ENCODE measurements at regions not wholly inside any gene's neighbourhood (a gene's known extent, or its start where the extent isn't known, plus 50 kb on each side); places are given as distances from the start of the nearest gene placed in this dataset.

DNA sequence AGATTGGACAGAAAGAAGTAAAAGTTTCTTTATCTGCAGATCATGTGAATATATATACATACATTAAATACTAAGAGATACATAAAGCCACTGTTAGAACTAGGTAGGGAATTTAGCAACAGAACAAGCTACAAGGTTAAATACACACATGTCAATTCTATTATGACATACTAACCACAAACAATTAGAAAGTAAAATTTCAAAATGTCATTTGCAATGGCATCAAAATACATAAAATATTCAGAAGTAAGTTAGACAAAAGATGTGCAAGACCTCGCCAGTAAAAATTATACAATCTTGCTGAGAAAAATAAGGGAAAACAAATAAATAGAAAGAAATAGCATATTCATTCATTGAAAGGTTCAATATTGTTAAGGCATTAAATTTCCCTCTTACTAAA is 200.0 kb upstream of the HES1 start:
- Histone ChIP-seq H2AFZ (no peak overlapping the region), H3K4me2 (no peak overlapping the region), H3K79me2 (replicated peaks; ENCODE audit: insufficient read depth) (no peaks in the 10 kb centered on the region), H3F3A (replicated peaks; ENCODE audit: low read depth) (no peaks in the 10 kb centered on the region; the same call in 1 of the 2 replicates), H3K27ac (ENCODE audit: low read depth) (no peak overlapping the region), H3K9me2 (ENCODE audit: insufficient read depth) (peaks cover 9% of the 10 kb centered on the region; the same call in 1 of the 2 replicates), H3K4me3 (no peak overlapping the region), H3K4me1 (ENCODE audit: insufficient read depth) (peaks cover 18% of the 10 kb centered on the region), H3K27me3 (ENCODE audit: insufficient read depth) (no peaks in the 10 kb centered on the region), H3K36me3 (ENCODE audit: insufficient read depth) (no peaks in the 10 kb centered on the region), H4K20me1 (replicated peaks; ENCODE audit: insufficient read depth) (no peaks in the 10 kb centered on the region)
- DNase-seq (ENCODE audit: low spot score) (no peak), ATAC-seq (no peak)
- Mint-ChIP-seq H3K27me3 (ENCODE audit: insufficient read depth, low read depth, poor library complexity) (peaks cover 4% of the 10 kb centered on the region), H3K9me3 (no peaks in the 10 kb centered on the region), H3K27ac (no peak overlapping the region), H3K4me1 (peaks cover 17% of the 10 kb centered on the region), H3K36me3 (ENCODE audit: low read depth) (no peaks in the 10 kb centered on the region; the same call in 2 of the 3 replicates), H3K4me3 (no peak overlapping the region)
- TF ChIP-seq REST (IDR thresholded peaks at IDR 0.05; ENCODE audit: unreplicated experiment): no peak
- TF ChIP-seq, protein P1, sequence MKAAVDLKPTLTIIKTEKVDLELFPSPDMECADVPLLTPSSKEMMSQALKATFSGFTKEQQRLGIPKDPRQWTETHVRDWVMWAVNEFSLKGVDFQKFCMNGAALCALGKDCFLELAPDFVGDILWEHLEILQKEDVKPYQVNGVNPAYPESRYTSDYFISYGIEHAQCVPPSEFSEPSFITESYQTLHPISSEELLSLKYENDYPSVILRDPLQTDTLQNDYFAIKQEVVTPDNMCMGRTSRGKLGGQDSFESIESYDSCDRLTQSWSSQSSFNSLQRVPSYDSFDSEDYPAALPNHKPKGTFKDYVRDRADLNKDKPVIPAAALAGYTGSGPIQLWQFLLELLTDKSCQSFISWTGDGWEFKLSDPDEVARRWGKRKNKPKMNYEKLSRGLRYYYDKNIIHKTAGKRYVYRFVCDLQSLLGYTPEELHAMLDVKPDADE (IDR thresholded peaks at IDR 0.05): no peak
- TF ChIP-seq CREB1 (CRISPR knock-in tag; IDR thresholded peaks at IDR 0.05; ENCODE audit: low read depth): no peak
- TF ChIP-seq, protein P2, sequence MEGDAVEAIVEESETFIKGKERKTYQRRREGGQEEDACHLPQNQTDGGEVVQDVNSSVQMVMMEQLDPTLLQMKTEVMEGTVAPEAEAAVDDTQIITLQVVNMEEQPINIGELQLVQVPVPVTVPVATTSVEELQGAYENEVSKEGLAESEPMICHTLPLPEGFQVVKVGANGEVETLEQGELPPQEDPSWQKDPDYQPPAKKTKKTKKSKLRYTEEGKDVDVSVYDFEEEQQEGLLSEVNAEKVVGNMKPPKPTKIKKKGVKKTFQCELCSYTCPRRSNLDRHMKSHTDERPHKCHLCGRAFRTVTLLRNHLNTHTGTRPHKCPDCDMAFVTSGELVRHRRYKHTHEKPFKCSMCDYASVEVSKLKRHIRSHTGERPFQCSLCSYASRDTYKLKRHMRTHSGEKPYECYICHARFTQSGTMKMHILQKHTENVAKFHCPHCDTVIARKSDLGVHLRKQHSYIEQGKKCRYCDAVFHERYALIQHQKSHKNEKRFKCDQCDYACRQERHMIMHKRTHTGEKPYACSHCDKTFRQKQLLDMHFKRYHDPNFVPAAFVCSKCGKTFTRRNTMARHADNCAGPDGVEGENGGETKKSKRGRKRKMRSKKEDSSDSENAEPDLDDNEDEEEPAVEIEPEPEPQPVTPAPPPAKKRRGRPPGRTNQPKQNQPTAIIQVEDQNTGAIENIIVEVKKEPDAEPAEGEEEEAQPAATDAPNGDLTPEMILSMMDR (conservative IDR thresholded peaks at IDR 0.05; ENCODE audit: low read depth in 2 of 2): no peak
- TF ChIP-seq STAT1 (IDR thresholded peaks at IDR 0.05; ENCODE audit: unreplicated experiment): no peak

- H3K9me3 Mint-ChIP-seq: no peaks in the 10 kb centered on the region
- Histone ChIP-seq H3K9me2 (ENCODE audit: insufficient read depth) (peaks cover 9% of the 10 kb centered on the region; the same call in 1 of the 2 replicates), H3K4me3 (no peak overlapping the region), H2AFZ (peak overlapping the region; percentile 93), H3K36me3 (ENCODE audit: insufficient read depth) (no peaks in the 10 kb centered on the region), H3K4me2 (peak overlapping the region; percentile 57), H3K27ac (ENCODE audit: low read depth) (no peak overlapping the region), H3F3A (replicated peaks; ENCODE audit: low read depth) (peaks cover 4% of the 10 kb centered on the region; the same call in 1 of the 2 replicates), H3K4me1 (ENCODE audit: insufficient read depth) (peaks cover 37% of the 10 kb centered on the region), H4K20me1 (replicated peaks; ENCODE audit: insufficient read depth) (no peaks in the 10 kb centered on the region), H3K79me2 (replicated peaks; ENCODE audit: insufficient read depth) (no peaks in the 10 kb centered on the region), H3K27me3 (ENCODE audit: insufficient read depth) (no peaks in the 10 kb centered on the region)
- no peak overlapping the region for H3K27ac Mint-ChIP-seq
- DNase-seq (ENCODE audit: low spot score) (peak; percentile 48), ATAC-seq (peak; percentile 60)
- peaks cover 27% of the 10 kb centered on the region for H3K4me1 Mint-ChIP-seq
- no peak overlapping the region for H3K4me3 Mint-ChIP-seq
- peaks cover 5% of the 10 kb centered on the region for H3K27me3 Mint-ChIP-seq (ENCODE audit: insufficient read depth, low read depth, poor library complexity)
- TF ChIP-seq, protein P3, sequence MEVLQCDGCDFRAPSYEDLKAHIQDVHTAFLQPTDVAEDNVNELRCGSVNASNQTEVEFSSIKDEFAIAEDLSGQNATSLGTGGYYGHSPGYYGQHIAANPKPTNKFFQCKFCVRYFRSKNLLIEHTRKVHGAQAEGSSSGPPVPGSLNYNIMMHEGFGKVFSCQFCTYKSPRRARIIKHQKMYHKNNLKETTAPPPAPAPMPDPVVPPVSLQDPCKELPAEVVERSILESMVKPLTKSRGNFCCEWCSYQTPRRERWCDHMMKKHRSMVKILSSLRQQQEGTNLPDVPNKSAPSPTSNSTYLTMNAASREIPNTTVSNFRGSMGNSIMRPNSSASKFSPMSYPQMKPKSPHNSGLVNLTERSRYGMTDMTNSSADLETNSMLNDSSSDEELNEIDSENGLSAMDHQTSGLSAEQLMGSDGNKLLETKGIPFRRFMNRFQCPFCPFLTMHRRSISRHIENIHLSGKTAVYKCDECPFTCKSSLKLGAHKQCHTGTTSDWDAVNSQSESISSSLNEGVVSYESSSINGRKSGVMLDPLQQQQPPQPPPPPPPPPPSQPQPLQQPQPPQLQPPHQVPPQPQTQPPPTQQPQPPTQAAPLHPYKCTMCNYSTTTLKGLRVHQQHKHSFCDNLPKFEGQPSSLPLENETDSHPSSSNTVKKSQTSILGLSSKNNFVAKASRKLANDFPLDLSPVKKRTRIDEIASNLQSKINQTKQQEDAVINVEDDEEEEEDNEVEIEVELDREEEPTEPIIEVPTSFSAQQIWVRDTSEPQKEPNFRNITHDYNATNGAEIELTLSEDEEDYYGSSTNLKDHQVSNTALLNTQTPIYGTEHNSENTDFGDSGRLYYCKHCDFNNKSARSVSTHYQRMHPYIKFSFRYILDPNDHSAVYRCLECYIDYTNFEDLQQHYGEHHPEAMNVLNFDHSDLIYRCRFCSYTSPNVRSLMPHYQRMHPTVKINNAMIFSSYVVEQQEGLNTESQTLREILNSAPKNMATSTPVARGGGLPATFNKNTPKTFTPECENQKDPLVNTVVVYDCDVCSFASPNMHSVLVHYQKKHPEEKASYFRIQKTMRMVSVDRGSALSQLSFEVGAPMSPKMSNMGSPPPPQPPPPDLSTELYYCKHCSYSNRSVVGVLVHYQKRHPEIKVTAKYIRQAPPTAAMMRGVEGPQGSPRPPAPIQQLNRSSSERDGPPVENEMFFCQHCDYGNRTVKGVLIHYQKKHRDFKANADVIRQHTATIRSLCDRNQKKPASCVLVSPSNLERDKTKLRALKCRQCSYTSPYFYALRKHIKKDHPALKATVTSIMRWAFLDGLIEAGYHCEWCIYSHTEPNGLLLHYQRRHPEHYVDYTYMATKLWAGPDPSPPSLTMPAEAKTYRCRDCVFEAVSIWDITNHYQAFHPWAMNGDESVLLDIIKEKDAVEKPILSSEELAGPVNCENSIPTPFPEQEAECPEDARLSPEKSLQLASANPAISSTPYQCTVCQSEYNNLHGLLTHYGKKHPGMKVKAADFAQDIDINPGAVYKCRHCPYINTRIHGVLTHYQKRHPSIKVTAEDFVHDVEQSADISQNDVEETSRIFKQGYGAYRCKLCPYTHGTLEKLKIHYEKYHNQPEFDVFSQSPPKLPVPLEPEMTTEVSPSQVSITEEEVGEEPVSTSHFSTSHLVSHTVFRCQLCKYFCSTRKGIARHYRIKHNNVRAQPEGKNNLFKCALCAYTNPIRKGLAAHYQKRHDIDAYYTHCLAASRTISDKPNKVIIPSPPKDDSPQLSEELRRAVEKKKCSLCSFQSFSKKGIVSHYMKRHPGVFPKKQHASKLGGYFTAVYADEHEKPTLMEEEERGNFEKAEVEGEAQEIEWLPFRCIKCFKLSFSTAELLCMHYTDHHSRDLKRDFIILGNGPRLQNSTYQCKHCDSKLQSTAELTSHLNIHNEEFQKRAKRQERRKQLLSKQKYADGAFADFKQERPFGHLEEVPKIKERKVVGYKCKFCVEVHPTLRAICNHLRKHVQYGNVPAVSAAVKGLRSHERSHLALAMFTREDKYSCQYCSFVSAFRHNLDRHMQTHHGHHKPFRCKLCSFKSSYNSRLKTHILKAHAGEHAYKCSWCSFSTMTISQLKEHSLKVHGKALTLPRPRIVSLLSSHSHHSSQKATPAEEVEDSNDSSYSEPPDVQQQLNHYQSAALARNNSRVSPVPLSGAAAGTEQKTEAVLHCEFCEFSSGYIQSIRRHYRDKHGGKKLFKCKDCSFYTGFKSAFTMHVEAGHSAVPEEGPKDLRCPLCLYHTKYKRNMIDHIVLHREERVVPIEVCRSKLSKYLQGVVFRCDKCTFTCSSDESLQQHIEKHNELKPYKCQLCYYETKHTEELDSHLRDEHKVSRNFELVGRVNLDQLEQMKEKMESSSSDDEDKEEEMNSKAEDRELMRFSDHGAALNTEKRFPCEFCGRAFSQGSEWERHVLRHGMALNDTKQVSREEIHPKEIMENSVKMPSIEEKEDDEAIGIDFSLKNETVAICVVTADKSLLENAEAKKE (CRISPR knock-in tag; IDR thresholded peaks at IDR 0.05): peak; percentile 32; the same call in 1 of the 2 replicates
- TF ChIP-seq JUNB (IDR thresholded peaks at IDR 0.05; ENCODE audit: unreplicated experiment): no peak
- no peaks in the 10 kb centered on the region; the same call in 2 of the 3 replicates for H3K36me3 Mint-ChIP-seq (ENCODE audit: low read depth)
Measured at GRCh38 chr3:193938613-193939012, 197.3 kb upstream of the HES1 start.
